GM12865 (cell line): ENCODE measurements at regions not wholly inside any gene's neighbourhood (a gene's known extent, or its start where the extent isn't known, plus 50 kb on each side); places are given as distances from the start of the nearest gene placed in this dataset.

ENCODE experiments used
- DNase-seq: peaks from one replicate; pipeline ENCODE4 v3.0.0; 2010; ENCODE audit warnings: low read depth
- H3K4me3 ChIP-seq: 2 replicates; pipeline ENCODE4 v1.5.1; 2011; ENCODE audit warnings: mild to moderate bottlenecking, low read depth, low read length, control low read depth
- TF ChIP-seq, protein P1 (sequence below): IDR thresholded peaks from 2 replicates; pipeline ENCODE4 v1.5.1; 2011; ENCODE audit warnings: low read length, control low read depth, low read depth, inconsistent platforms; ENCODE audit not compliant: insufficient read depth; ENCODE audit errors: missing control alignments

DNA sequence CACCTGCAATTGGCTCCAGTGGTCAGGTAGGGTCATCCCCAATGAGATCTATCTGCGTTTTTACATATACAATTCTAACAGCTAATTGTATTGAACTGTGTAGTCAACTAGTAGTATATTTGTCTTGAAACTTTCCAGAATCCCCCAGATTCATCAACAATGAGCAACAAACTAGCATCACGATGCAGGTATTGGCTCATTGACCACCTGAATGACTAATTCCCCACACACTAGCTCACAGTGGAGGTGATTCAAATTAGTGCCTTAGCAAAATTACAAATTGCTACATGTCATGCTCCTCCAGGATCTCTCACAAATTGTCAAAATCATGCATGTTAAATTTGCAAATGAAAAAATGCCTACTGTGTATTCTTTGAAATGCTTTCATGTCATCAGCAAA is 62.8 kb upstream of the MPHOSPH6 start:
- TF ChIP-seq, protein P1, sequence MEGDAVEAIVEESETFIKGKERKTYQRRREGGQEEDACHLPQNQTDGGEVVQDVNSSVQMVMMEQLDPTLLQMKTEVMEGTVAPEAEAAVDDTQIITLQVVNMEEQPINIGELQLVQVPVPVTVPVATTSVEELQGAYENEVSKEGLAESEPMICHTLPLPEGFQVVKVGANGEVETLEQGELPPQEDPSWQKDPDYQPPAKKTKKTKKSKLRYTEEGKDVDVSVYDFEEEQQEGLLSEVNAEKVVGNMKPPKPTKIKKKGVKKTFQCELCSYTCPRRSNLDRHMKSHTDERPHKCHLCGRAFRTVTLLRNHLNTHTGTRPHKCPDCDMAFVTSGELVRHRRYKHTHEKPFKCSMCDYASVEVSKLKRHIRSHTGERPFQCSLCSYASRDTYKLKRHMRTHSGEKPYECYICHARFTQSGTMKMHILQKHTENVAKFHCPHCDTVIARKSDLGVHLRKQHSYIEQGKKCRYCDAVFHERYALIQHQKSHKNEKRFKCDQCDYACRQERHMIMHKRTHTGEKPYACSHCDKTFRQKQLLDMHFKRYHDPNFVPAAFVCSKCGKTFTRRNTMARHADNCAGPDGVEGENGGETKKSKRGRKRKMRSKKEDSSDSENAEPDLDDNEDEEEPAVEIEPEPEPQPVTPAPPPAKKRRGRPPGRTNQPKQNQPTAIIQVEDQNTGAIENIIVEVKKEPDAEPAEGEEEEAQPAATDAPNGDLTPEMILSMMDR = no peak
- no peak for DNase-seq
- H3K4me3 ChIP-seq = no peak overlapping the region

DNA sequence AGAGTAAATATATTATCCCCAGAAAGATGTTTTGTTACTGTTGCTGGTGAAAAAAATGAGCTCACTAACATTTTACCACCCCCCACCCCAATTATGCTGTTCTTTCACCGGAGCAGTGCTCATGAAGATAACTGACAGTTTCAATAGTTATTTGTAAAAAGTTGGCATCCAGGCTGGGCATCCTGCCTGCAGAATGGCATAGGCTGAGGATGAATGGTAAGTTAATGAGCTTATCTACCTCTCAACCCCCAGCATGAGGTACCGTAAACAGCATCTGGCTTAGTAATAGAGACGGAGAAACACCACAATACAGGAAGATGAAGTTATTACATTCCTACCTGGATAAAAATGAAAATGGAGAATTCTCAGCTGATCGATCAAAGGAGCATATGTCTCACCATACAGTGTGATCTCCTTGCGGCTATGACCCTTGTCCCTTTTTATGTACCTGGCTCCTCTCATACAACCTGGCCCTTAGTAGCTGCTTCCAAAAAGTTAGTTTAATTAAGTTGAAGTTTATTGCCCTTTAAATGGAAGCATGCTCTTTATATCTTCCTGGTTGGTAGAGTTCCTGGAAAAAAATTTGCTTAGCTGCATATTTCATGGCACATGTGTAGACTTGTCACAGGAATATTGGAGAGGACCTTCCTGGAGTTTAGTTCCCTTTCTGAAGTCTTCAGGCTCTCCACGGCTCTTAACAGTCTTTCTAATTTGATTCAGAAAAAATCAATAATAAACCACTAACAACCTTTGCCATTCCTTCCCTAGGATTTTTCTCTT is 61.2 kb upstream of the MPHOSPH6 start:
- no peak overlapping the region for H3K4me3 ChIP-seq
- no peak for DNase-seq
- TF ChIP-seq, protein P1 = no peak

DNA sequence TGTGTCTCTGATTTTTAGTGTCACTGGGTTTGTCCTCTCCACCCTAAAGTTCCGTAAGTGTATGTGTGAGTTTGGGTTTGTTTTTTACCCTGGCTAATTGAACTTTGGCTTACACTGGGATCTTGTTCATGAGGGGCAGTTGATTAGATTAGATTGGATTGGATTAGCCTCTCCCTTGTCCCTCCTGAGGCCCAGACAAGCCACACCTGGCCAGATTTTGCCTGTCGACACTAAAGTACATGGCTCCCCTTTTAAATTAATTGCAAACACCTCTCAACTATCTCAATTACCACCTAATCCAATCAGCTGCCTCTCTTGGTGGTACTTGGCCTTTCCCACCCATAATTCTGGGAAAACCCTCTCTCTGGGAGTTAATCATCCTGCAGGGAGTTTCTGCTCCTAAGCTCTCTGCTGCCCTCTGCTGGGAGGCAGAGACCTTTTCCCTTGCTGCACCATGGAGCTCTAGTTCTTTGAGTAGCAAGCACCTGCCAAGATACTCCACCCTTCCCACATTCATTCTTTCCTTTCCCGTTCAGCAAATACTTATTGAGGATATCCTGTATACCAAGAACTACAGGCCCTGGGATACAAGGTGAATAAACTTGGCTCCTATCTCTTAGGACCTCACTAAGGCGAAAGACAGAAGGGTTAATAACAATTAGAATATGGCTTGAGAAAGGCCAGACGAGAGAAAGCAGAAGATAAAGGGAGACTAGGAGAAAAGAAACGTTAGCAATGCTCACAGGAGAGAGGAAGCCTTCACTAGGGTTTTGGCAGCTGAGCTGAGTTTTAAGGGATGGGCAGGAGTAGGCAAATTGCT is 60.0 kb upstream of the MPHOSPH6 start:
- H3K4me3 ChIP-seq = no peak overlapping the region
- TF ChIP-seq, protein P1 = peak; percentile 91
- peak; percentile 67 for DNase-seq

DNA sequence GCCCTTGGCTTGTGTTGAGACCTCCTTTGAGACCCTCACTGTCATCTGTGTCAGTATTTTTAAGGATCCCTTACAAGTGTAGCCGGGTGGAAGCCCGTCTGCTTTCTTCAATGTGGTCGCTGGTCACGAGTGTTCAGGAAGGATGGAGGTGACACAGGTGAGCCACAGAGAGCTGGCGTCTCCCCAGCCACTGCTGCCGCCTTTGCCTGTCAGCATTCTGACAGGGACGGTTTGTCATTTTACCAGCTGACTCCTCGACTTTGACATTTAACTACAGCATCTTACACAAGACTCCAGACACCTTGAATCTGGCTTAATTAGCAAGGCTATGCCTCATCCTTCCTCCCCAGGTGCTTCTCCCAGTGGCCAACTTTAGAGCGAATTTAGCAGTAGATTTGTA is 56.3 kb upstream of the MPHOSPH6 start:
- no peak for DNase-seq

DNA sequence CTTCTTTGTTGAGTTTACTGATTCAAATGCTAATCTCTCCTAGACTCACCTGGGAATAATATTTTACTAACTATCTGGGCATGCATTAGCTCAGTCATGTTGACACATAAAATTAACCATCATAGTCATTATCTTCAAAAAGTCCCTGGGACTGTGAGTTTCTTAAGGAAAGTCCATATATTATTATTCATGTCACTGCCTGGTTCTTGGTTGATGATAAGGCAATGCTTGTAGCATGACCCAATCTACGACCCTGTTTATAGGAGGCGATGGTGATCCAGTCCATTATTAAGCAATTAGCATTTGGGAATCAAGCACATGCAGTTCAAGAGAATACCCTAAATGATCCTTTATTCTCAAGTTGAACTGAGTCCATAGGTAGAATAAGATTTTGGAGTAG is 54.8 kb upstream of the MPHOSPH6 start:
- H3K4me3 ChIP-seq = no peak overlapping the region
- DNase-seq = no peak
- TF ChIP-seq, protein P1 = no peak

More for the DNA sequence above, 56.3 kb upstream of the MPHOSPH6 start:
- no peak overlapping the region for H3K4me3 ChIP-seq
- TF ChIP-seq, protein P1 = no peak

DNA sequence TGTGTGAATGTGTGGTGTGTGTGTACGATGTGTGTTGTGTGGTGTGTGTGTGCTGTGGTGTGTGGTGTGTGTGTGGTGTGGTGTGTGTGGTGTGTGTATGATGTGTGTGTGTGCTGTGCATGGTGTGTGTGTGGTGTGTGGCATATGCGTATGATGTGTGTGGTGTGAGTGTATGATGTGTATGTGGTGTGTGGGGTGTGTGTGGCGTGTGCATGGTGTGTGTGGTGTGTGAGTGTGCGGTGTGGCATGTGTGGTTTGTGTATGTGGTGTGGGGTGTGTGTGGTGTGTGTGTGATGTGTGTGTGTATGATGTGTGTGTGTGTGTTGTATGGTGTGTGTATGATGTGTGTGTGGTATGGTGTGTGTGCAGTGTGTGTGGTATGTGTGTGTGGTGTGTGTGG is 50.5 kb upstream of the MPHOSPH6 start:
- TF ChIP-seq, protein P1 = no peak
- H3K4me3 ChIP-seq = no peak overlapping the region
- no peak for DNase-seq
